GM10248 (cell line): ENCODE measurements at regions not wholly inside any gene's neighbourhood (a gene's known extent, or its start where the extent isn't known, plus 50 kb on each side); places are given as distances from the start of the nearest gene placed in this dataset.

Experiments
- CTCF ChIA-PET: fragments of 300-600 bp; sonication (Branson Sonifier 250); formaldehyde crosslinking; extraction: SDS; loops from one replicate; lab custom pipeline; 2021; ENCODE audit warnings: antibody characterized with exemption; lab: Yijun Ruan, JAX
- POLR2A ChIA-PET: fragments of 350-650 bp; sonication (Branson Sonifier 250); formaldehyde crosslinking; extraction: SDS; loops from one replicate; lab custom pipeline; 2020; ENCODE audit warnings: antibody characterized with exemption; lab: Yijun Ruan, JAX
- DNase-seq: peaks from one replicate; pipeline ENCODE4 v3.0.0; 2012; ENCODE audit errors: extremely low spot score
- TF ChIP-seq, protein P1 (sequence below): IDR thresholded peaks from 2 replicates; pipeline ENCODE4 v1.5.1; 2012; ENCODE audit warnings: mild to moderate bottlenecking, low read depth; ENCODE audit errors: extremely low read depth, missing control alignments, control extremely low read depth

DNA sequence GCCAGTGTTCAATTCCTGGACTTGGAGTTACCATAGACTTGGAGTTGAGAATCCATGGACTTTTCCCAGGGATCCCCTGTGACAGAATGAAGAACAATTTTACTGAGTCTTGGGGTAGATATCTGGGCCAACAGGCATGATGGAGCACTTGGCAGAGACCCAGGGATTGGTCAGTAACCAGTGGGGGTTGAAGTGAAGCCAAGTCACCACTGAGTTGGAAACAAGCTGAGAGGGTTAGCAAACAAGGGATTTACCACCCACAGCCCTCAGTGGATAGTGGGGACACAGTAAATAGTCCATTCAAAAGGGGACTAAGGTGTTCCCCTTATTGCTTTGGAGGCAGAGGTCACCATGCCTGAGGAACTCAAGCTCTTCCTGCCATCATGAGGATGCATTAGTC, 281.7 kb downstream of the PPP1R2C start:
- DNase-seq, result no peak
- ChIA-PET CTCF (no interaction called here), POLR2A (no interaction called here)
- TF ChIP-seq, protein P1, sequence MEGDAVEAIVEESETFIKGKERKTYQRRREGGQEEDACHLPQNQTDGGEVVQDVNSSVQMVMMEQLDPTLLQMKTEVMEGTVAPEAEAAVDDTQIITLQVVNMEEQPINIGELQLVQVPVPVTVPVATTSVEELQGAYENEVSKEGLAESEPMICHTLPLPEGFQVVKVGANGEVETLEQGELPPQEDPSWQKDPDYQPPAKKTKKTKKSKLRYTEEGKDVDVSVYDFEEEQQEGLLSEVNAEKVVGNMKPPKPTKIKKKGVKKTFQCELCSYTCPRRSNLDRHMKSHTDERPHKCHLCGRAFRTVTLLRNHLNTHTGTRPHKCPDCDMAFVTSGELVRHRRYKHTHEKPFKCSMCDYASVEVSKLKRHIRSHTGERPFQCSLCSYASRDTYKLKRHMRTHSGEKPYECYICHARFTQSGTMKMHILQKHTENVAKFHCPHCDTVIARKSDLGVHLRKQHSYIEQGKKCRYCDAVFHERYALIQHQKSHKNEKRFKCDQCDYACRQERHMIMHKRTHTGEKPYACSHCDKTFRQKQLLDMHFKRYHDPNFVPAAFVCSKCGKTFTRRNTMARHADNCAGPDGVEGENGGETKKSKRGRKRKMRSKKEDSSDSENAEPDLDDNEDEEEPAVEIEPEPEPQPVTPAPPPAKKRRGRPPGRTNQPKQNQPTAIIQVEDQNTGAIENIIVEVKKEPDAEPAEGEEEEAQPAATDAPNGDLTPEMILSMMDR, result no peak

DNA sequence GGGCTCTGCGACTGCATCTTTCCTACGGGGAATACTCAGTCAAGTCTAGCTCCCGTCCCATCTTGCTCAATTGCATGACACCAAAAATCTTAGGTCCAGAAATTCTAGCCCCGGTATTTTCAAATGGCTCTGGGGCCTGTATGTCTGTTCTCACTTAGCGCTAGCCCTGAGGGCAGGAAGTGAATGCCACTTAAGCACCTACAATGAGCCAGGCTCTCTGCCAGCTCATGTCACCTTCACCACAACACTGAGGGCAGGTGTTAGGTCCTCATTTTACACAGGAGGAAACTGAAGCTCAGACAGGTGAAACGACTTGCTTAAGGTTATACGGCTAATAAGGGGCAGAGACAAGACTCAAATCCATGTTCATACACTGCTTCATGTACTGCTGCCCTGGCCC, 282.8 kb downstream of the PPP1R2C start:
- ChIA-PET CTCF (no interaction called here), POLR2A (no interaction called here)
- no peak for DNase-seq
- TF ChIP-seq, protein P1, result no peak

DNA sequence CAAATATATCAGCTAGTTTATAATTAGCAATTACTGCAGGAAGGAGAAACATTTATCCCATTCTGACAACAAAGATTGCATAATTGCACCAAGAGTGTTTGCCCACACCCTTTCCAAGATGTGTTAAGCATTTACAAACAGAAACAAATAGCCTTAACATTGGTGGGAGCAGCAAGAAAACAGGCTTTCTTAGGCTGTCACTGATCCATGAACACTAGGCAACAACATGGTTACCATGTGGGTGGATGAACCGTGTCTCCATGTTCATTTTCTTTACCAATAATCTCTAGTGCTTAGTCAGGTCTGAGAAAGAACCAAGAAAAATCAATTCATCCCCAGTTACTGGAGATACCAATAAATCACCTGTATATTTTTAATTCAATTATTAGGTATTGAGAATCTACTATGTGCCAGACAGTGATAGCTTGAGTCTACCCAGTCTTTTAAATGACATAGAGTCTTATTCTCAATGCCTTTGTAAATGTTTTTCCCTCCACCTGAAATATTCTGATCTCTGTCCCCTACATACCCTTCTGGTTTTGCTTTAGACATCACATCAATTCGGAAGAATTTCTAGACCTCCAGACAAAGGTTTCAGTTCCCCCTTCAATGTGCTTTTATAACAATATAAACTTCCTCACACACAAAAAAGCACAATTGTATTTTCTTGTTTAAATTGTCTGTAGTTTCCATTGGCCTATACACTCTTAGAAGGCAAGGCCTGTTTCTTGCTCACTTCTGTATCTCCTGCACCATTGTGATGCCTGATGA, 286.6 kb downstream of the PPP1R2C start:
- TF ChIP-seq, protein P1, result no peak
- POLR2A ChIA-PET, result no interaction called here
- CTCF ChIA-PET, result no interaction called here
- DNase-seq, result no peak

DNA sequence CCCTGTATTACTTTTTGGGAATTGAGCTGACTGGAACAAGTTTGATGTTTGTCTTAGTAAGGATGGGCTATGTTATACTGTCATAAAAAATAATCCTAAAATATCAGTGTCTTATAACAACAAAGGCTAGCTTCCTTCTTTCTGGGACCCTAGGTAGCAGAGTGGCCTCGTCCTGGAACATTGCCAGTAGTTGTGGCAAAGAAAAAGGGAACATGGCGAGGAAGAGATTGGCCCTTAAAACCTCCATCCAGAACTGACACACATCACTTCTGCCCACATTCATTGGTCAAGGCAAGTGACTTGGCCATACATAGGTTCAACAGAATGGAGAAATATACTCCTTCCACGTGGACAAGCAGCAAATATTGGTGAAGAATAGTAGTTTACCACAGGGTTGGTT, 287.9 kb downstream of the PPP1R2C start:
- POLR2A ChIA-PET, result no interaction called here

DNA sequence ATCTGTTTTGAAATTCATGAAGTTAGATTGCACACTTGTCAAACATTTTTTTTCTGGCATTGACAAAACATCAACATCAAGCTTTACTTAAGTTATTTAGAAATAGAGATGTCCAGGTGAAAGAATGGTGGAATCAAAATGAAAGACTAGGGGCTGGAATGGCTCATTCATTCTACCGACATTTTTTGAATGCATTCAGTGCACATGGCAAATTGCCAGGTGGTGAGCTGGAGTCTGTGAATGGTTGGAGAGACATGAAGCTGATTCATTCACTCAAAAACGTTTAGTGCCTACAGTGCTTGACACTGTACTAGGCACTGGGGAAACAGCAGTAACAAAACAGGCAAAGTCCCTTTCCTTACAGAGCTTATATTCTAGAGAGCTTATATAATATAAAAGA, 292.4 kb downstream of the PPP1R2C start:
- no peak for DNase-seq
- TF ChIP-seq, protein P1, result no peak
- POLR2A ChIA-PET, result no interaction called here
- CTCF ChIA-PET, result no interaction called here

More for the DNA sequence above, 287.9 kb downstream of the PPP1R2C start:
- CTCF ChIA-PET, result no interaction called here
- no peak for DNase-seq
- TF ChIP-seq, protein P1, result no peak

DNA sequence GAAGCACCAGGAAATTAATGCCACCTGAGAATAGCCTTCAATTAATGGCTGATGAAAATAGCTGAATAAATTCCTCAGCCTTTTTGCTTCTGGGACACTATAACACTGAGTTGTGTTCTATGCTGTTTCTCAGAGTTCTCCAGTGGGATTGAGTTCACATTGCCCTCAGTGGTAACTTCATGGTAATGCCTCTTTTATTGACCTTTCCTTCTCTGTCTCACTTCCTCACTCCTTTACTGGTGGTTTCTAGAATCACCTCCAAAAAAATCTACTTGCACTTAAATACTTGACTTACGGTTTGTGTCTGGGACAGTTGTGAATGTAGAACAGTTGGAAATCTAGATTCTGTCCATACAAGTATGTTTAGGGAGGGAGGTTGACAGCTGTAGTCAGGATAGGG, 293.7 kb downstream of the PPP1R2C start:
- CTCF ChIA-PET, result no interaction called here
- POLR2A ChIA-PET, result no interaction called here
- TF ChIP-seq, protein P1, result no peak
- DNase-seq, result no peak

DNA sequence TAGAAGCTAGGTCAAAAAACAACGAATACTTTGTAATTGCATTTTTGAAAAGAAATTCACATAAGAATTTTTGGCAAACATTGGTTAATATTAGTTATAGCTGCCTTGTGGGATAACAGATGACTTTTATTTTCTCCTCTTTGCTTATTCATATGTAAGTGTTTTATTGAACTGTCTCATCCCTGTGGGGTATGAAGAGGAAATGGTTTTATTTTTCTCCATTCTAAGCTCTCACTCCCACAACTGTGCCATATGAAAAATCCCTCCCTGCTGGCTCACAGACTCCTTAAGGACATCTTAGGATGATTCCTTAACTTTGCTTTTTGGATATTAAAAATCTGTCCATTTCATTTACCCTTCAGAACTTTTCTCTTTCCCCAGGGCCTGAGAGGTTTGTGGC, 300.6 kb downstream of the PPP1R2C start:
- no peak for DNase-seq
- CTCF ChIA-PET, result no interaction called here
- POLR2A ChIA-PET, result no interaction called here
- TF ChIP-seq, protein P1, result no peak
